OCI-LY1 (cell line): ENCODE measurements at regions not wholly inside any gene's neighbourhood (a gene's known extent, or its start where the extent isn't known, plus 50 kb on each side); places are given as distances from the start of the nearest gene placed in this dataset.
A peak's percentile ranks its signal among the peaks of the same experiment; 100 is the strongest.

Source experiments
- CTCF ChIP-seq: fragments of 200-600 bp; sonication (generic), shearing (Covaris generic); IDR thresholded peaks from 2 replicates; pipeline ENCODE4 v1.5.1; 2017; ENCODE audit warnings: mild to moderate bottlenecking, antibody characterized with exemption, low read length, moderate library complexity, mixed read lengths
- EZH2 ChIP-seq: fragments of 200-600 bp; sonication (generic), shearing (Covaris generic); IDR thresholded peaks from 2 replicates; pipeline ENCODE4 v1.8.0; 2017; ENCODE audit warnings: borderline replicate concordance, mixed run types, mild to moderate bottlenecking, antibody characterized with exemption, low read length, moderate library complexity, mixed read lengths

DNA sequence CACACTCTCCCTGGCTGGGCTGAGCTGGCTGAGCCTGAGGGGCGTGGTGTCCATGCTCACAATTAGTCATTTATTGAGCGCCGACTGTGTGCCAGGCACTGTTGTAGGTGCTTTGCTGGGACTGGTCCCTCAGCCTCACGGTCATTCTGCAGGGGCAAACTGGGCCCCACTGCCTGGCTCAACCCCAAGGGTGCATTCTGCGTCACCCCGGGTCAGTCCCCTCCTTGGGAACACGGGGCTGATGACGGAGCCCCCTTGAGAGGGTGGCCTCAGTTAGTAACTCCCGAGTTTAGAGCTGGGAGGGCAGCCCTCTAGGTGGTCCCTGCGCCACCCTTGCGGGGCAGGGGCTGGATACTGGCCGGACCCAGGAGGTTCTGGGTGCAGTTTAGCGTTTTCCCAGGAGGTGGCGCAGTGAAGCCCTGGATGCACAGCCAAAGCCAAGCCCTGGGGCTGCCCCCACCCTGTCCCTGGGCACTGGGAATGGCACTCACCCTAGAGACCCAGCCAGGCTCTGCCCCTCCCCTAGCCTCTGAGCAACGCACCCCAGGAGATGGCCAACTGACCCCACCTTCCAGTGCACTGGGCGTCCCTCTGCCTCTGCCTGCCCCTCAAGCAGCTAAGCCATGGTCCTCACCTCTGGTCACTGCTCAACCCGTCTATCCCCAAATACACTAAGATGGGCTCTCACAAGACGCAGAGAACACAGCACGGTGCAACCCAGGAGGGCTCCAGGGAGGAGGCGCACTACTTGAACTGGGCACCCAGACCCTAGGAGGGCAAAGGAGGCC lies 243.2 kb upstream of the GSE1 start:
- TF ChIP-seq CTCF = peak; percentile 78
- TF ChIP-seq EZH2 = no peak
